ENCODE measurements at regions not wholly inside any gene's neighbourhood (a gene's known extent, or its start where the extent isn't known, plus 50 kb on each side); places are given as distances from the start of the nearest gene placed in this dataset.
"Not testable (repeated sequence)": the region's sequence is repeated elsewhere in the genome, so short reads cannot be mapped to it uniquely, and the experiment has no call there.

DNA sequence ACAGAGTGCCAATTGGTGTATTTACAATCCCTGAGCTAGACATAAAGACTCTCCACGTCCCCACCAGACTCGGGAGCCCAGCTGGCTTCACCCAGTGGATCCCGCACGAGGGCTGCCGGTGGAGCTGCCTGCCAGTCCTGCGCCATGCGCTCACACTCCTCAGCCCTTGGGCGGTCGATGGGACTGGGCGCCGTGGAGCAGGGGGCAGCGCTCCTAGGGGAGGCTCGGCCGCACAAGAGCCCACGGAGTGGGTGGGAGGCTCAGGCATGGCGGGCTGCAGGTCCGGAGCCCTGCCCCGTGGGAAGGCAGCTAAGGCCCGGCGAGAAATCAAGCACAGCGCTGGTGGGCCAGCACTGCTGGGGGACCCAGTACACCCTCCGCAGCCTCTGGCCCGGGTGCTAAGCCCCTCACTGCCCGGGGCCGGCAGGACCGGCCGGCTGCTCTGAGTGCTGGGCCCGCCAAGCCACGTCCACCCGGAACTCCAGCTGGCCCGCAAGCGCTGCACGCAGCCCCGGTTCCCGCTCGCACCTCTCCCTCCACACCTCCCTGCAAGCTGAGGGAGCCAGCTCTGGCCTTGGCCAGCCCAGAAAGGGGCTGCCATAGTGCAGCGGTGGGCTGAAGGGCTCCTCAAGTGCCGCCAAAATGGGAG, 759.4 kb downstream of the BRINP3 start:
- not testable (repeated sequence) for DNase-seq (ENCODE audit: low read depth in 3 of 3)

DNA sequence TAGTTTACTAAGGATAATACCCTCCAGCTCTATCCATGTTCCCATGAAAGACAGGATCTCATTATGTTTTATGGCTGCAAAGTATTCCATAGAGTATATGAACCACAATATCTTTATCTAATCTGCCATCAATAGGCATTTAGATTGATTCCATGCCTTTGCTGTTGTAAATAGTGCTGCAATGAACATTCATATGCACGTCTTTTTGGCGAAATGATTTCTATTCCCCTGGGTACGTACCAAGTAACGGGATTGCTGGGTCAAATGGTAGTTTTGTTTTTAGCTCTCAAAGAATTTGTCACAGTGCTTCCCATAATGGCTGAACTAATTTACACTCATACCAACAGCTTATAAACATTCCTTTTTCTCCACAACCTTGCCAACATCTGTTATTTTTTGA, 750.9 kb downstream of the BRINP3 start:
- no peak for DNase-seq (ENCODE audit: low read depth in 3 of 3)

DNA sequence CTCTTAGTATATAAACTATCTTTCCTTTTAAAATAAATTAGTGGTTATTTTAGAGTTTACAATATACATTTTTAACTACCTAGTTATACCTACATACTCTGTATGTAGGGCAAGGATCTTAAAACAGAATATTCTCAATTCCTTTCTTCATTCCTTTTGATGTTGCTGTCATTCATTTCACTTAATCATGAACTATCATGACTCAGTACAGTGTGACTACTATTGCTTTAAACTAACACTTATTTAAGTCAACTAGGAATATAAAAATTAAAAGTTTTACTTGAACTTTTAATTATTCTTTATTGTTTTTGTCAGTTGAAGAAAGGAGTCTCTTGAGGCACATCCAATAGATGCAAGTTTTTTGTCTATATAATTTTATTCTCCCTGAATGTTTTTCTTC, 726.4 kb downstream of the BRINP3 start:
- DNase-seq (ENCODE audit: low read depth in 3 of 3): no peak

DNA sequence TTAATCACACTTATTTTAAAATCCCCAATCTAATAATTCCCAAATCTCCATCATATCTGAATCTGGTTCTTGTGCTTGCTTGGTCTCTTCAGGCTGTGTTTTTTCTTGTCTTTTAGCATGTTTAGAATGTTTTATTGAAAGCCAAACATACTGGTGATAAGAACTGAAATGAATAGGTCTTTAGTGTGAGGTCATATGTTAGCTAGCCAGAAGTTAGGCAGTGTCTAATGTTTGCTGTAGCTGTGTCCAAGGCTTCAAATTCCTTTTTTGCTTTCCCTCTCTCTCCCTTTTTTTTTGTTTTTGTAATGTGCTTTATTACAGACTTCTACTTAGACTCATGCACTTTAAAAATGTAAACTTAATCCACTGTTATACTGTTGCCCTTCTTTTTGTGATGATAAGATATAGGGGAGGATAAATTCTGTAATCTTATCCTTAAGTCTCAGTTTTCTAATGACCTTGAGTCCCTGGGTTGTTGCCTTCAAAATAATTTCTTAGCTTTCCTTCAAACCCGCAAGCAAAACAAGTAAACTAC, 725.1 kb downstream of the BRINP3 start:
- no peak for DNase-seq (ENCODE audit: low read depth in 3 of 3)

DNA sequence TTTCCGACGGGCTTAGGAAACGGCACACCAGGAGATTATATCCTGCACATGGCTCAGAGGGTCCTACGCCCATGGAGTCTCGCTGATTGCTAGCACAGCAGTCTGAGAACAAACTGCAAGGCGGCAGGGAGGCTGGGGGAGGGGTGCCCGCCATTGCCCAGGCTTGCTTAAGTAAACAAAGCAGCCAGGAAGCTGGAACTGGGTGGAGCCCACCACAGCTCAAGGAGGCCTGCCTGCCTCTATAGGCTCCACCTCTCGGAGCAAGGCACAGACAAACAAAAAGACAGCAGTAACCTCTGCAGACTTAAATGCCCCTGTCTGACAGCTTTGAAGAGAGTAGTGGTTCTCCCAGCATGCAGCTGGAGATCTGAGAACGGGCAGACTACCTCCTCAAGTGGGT, 722.6 kb downstream of the BRINP3 start:
- DNase-seq (ENCODE audit: low read depth in 3 of 3): not testable (repeated sequence)

DNA sequence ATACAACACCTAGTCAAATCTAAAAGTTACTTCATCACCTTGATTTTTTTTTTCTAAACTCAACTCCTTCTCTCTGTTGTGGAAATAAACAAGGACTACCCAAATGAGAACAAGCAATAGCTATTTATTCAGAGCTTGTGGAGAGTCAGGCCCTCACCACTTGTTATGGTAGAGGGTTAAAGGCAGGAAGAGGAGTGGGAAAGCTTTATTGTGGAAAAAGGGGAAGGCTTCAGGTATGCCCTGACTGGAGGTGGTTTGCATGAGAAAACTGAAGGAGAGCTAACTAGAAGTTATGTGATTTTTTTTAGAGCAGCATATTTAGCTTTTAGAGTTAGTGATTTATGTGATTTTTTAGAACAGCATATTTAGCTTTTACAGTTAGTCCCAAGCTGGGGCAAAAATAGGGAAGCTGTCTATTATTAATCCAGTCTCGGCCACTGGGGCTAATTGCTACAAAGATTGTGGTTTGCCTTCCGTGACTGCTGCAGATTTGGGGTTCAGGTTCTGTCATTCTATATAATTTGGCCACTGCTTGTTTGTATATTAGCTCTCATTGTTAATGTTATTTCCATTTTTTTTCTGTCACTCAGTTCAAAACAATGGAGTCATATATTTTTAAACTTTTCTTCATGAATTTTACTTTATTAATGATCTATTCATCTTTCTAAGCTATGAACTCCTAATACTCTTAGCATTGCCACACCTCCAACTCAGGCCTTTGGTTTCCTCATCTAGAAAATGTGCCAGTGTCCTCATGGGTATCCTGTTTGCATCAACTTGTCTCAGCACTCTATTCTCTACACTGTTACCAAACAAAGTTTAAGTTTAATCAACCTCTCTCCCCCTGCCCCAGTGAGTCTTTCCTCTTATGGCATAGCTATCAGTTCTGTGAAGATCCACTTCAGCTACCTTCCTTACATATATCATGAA, 713.0 kb downstream of the BRINP3 start:
- no peak for DNase-seq (ENCODE audit: low read depth in 3 of 3)

DNA sequence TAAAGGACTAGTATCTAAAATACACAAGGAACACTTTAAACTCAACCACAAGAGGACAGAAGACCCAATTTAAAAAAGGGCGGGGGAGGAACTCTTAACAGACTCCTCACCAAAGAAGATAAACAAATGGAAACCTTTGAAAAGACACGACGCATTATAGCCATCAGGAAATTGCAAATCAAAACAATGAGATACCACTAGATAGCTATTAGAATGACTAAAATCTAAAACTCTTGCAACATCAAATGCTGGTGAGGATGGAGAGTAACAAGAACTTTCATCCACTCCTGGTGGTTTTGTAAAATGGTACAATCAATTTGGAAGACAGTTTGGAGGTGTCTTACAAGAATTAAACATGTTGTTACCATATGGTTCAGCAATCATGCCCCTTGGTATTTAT, 708.2 kb downstream of the BRINP3 start:
- no peak for DNase-seq (ENCODE audit: low read depth in 3 of 3)

DNA sequence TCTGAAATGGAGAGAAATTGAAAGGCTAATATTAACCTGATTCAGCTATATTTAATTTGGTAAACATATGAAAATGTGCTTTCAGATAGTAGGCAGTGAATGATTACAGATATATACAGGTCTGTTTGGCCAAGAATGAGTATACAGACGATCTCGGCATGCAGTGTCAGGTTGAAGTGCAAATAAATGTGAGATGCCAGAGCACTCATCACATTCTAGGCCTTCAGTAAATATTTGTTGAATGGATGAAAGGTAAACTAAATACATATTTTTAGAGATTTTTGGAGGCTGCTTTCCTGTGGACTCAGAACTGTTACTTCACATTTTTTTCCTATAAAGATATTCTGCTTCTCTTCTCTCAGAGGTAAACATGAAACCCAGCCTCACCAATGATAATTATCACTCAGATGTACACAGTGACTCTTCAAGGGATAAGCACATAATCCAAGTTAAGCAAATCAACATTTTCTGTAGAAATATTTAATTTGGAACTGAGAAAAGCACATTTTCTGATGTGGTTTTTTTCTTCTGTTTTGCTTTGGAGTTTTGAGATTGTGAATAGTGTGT, 702.9 kb downstream of the BRINP3 start:
- no peak for DNase-seq (ENCODE audit: low read depth in 3 of 3)

DNA sequence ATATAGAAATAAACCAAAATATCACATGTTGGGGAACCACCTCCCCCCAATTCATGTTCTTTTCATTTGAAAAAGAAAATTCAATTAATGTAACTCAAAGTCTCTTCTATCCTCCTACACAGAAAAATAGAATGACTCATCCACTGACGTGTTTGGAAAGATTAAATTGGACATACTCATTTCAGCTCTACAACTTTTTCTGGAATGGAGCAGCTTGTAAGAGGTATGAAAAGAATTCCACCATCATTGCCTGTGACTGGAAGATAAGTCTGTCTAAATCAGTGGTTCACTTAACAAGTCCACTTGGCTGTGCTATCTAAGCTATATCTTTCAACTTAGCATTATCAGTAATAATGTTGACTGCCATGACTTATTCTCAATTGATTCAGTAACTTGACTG, 702.3 kb downstream of the BRINP3 start:
- DNase-seq (ENCODE audit: low read depth in 3 of 3): no peak

DNA sequence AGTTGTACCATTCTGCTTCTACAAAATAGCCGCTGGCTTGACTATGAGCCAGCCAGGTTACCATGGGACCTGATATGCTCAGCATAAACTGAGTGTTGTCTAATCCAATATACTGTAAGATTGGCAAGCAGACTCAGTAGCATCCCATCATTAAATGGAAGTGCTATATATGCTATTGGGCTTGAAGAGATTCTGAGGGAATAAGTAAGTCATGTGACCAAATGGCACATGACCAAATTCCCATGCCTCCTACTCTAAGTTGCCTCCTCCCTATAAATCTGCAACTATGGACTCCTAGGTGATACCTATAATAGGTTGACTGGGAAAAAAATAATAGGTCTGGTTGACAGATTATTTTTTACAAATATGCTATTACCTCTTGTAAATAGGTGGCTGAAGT, 698.6 kb downstream of the BRINP3 start:
- DNase-seq (ENCODE audit: low read depth in 3 of 3): no peak

DNA sequence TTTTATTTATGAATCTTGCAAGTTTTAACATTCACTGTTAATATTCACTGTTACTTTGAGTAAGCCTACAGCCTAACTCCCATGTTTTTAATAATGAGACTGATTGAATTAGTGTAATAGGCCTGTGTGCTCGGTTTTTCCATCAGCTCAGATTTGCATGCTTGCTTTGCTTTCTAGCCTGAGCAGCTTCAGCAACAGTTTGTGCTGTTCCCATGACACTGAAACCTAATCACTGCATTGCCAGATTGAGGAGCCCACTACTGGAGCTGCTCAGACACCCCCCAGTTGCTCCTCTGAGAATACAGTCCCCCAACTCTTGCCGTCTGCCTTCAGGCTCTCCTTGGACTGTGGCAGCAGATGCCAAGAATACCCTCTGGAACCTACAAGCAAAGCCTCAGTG, 695.4 kb downstream of the BRINP3 start:
- no peak for DNase-seq (ENCODE audit: low read depth in 3 of 3)

DNA sequence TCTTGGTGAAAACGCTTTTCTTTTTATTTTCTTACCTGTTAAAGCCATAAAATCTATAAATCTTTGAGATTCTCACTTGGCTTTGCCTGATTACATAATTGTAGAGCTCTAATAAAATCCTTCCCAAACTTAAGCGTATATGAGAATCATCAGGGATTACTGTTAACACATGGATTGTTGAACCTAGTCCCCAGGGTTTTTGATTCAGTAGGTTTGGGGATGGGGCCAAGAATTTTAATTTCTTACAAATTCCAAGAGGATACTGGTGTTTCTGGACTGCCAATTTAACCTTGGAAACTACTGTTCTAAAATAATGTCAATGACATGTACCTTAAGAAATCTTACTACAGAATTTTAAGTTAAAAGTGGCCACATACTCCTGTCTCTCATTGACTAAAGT, 694.2 kb downstream of the BRINP3 start:
- no peak for DNase-seq (ENCODE audit: low read depth in 3 of 3)

DNA sequence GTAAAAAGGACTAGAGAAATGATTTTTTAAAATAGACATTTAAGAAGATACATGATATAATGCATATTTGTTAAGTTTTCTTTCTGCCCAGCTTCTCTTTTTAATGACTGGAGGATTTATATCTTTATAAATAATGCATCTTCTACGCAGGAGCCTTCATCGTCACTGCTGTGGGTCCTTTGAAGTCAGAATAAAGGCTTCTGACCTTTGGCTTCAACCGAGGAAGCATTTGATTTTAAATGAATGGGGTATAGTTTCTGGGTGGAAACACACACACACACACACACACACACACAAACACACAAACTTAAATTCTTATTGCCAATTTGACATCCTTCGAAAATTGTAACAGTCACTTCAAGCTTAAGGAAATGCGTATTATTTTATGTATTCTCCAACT, 690.9 kb downstream of the BRINP3 start:
- DNase-seq (ENCODE audit: low read depth in 3 of 3): no peak

DNA sequence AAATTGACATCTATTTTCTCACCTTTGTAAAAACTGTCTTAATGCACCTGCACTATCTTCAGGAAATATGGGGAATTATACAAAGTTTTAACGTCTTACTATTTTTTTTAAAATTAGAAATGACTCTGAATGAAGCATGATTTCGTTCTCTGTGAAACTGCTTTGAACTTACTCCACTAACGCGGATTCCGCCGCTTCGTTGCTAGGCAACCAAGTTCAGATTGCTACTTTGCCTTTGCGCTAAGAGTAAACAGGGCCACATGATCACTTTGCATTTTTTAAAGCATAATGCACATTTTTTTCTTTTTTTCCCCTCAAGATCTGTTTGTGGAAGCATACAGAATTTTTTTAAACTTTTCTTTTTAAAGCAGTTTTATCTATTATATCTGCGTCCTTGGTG, 690.5 kb downstream of the BRINP3 start:
- DNase-seq (ENCODE audit: low read depth in 3 of 3): no peak

DNA sequence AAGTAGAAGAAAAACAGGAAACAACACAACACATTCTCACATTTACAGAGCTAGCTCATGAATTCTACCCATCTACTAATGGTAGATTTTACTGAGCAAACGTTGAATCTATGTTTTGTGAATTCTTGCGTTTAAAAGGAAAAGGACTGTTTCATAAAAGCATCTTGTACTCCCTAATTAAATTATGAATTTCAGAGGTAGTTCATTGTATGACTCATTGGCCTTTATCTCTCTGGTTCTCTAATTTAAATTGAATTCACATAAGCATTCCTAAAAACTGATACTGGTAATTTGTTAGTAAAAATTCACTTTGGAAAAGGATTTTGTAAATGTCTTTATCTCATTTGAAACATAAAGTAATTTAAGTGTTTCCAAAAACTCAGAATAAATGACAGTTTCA, 687.3 kb downstream of the BRINP3 start:
- no peak for DNase-seq (ENCODE audit: low read depth in 3 of 3)

DNA sequence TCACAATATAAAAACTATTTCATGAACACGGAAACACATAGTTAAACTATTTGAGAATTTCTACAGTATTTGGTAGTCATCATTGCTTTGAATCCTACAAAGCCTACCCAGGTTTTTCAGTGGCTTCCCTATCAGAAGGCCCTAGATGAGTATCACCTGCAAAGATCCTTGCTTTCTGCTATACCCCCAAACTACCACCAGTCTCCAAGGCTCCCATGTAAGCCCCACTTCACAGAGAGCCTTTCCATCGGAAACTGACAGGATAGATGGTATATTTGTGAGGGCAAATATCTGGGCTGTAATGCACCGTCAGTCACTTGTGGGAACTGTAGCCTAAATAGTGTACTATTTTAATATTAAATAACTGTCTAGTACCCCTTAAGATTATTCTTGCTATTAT, 674.3 kb downstream of the BRINP3 start:
- DNase-seq (ENCODE audit: low read depth in 3 of 3): no peak

DNA sequence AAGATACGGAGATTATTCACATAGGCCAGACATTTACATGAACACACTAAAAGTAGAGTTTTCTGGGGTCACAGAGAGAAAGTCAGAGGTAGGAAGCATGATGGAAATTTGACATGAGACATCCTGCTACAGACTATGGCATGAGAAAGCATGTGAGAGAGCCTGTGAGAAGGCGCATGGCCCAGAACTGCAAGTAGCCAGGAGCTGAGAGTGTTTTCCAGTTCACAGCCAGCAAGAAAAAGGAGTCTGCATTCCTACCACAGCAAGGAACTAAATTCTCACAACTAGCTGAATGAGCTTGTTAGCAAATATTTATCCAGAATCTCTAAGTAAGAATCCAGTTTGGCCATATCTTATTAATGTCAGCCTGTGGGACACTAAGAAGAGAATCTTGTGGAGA, 673.3 kb downstream of the BRINP3 start:
- DNase-seq (ENCODE audit: low read depth in 3 of 3): no peak

DNA sequence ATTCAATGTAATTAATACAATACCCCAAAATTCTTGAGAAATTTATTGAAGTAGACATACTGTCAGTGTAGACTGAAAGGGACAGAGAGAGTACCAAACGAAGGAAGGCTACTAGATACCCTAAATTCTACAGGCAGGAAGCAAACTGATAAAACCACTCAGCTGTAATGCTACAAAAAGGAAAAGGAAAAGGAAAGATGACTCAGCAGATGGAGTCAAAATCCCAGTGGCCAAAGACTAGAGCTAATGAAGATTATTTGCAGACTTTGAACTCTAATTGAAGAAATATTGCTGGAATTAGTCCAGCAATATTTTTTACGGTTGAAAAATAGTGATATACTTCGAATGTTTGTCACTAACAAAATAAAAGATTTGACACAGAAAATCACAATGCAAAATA, 671.9 kb downstream of the BRINP3 start:
- no peak for DNase-seq (ENCODE audit: low read depth in 3 of 3)

DNA sequence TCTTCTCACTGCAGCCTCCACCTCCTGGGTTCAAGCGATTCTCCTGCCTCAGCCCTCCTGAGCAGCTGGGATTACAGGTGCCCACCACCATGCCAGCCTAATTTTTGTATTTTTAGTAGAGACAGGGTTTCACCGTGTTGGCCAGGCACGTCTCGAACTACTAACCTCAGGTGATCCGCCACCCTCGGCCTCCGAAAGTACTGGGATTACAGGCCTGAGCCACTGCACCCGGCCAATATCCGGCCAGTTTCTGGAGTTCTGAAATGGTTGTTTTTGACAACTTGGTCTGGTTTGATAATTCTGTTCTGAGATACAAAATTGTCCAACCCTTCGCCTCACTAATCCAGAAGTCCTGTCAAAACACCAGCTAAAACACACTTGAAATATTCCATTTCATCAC, 667.0 kb downstream of the BRINP3 start:
- DNase-seq (ENCODE audit: low read depth in 3 of 3): not testable (repeated sequence)

DNA sequence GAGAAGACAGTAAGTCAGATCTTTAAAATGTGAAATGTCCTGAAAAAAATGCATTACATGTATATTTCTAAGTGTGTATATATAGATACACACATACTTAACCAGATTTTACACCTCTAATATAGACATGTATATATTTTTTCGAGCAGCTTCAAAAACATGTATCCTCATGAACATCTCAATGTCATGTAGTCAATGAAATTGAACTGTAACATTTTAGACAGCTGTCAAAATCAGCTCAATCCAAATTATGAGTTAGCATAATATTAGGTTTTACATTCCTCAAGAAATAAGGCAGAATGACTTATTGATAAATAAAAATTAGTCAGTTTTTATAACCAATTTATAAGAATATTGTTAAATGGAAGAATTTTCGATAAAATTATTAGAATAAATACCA, 665.7 kb downstream of the BRINP3 start:
- no peak for DNase-seq (ENCODE audit: low read depth in 3 of 3)

DNA sequence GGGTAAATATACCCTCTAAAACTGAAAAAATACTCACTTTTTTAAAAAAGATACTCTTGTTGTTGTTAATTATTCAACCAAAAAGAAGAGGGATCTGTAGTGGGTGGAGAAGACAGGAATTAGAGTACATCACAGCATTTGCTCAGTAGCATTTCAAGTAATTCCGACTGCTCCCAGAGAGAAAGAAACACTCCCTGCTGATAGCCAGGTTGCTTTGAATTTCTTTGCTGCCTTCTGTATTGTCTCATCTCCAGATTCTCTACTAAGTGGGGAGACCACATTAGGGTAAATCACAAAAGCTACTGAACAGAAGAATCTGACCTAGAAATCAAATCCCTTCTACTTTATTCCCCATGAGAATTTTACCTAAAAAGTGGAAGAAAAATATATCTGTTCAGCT, 661.1 kb downstream of the BRINP3 start:
- DNase-seq (ENCODE audit: low read depth in 3 of 3): no peak

DNA sequence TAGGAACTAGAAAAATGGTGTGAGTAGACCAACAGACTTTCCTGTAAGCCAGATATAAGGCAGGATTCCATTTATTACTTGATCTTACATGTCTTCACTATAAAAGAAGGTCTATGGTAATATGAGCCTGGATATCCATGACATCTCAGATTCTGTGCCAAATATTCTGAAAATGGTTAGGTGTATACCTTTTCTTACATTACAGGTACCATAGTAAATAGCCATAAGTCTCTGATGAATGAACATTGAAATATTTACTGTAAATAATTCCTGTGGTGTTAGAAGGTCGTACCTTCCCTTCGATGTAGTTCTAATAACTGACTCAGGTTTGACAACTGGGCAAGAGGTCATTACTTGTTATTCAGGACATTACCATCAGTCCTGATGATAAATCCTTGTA, 657.9 kb downstream of the BRINP3 start:
- DNase-seq (ENCODE audit: low read depth in 3 of 3): no peak

DNA sequence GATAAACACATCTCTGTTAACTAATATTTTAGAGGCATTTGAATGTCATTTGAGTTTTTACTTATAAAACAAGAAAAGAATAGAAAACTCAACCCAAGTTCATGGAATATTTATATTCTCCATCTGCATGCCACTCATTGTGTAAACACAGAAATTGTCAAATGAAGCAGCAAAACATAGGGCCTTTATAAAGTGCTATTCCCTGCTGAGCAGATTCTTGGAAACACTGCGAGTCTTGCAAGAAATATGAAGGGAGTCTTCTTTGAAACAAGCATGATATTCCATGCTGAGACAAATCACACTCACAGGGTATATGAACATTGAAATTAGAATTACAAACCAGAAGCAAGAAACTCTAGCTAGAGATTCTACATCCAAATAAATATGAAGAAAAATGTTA, 655.8 kb downstream of the BRINP3 start:
- no peak for DNase-seq (ENCODE audit: low read depth in 3 of 3)

Measured in stimulated activated CD4-positive, alpha-beta T cell treated with anti-CD3 and anti-CD28 coated beads, TNF-alpha, amount 100 ng/mL, for 48 hours (primary cell).